ENCODE measurements at regions not wholly inside any gene's neighbourhood (a gene's known extent, or its start where the extent isn't known, plus 50 kb on each side); places are given as distances from the start of the nearest gene placed in this dataset.

GRCh38 chr4:128450326-128451120, 162.9 kb upstream of the PGRMC2 start:
- no TSS peak for BruUV-seq (replicated peaks)
- TF ChIP-seq ZNF639 (CRISPR knock-in tag; conservative IDR thresholded peaks at IDR 0.05) (no peak), KDM5B (CRISPR knock-in tag; IDR thresholded peaks at IDR 0.05; ENCODE audit: borderline replicate concordance) (no peak), ZNF510 (CRISPR knock-in tag; IDR thresholded peaks at IDR 0.05; ENCODE audit: low read depth) (no peak), MXD4 (CRISPR knock-in tag; IDR thresholded peaks at IDR 0.05) (no peak), HIVEP1 (CRISPR knock-in tag; IDR thresholded peaks at IDR 0.05) (no peak)

GRCh38 chr4:128449251-128449650, 161.6 kb upstream of the PGRMC2 start:
- Histone ChIP-seq H4K20me1 (ENCODE audit: insufficient read depth, low read length) (no peaks in the 10 kb centered on the region), H3K36me3 (replicated peaks in 1 of 2; ENCODE audit: control insufficient read depth in 1 of 2, insufficient read depth in 2 of 2, low read length in 2 of 2) (no peaks in the 10 kb centered on the region), H3K9ac (ENCODE audit: insufficient read depth, low read depth, low read length) (no peak overlapping the region), H3K4me2 (ENCODE audit: low read depth, low read length) (no peak overlapping the region), H3K4me1 (ENCODE audit: insufficient read depth, low read length) (no peaks in the 10 kb centered on the region), H2AFZ (ENCODE audit: low read length) (no peak overlapping the region), H3K9me3 (ENCODE audit: low read length) (no peaks in the 10 kb centered on the region), H3K27me3 (ENCODE audit: control insufficient read depth in 1 of 2, insufficient read depth in 2 of 2, low read length in 2 of 2) (no peaks in the 10 kb centered on the region), H3K4me3 (replicated peaks in 1 of 3; ENCODE audit: insufficient read depth in 1 of 3, low read depth in 2 of 3, low read length in 3 of 3) (no peak overlapping the region), H3K27ac (ENCODE audit: extremely low read length, insufficient read depth, low read length) (no peak overlapping the region), H3K79me2 (ENCODE audit: insufficient read depth, low read length) (no peaks in the 10 kb centered on the region)
- FAIRE-seq = no peak
- TF ChIP-seq IRX3 (CRISPR knock-in tag; IDR thresholded peaks at IDR 0.05; ENCODE audit: borderline replicate concordance, low read depth) = no peak
- ChIA-PET CTCF (ENCODE audit: low intra/inter-chr PET ratio, low total read pairs) (no interaction called here), POLR2A (no interaction called here)
- WGBS (ENCODE audit: low lambda C conversion rate) = 4% methylated on average over 1 of the region's 1 CpG
- intact Hi-C loops (cut with micrococcal nuclease; ENCODE audit: unreplicated experiment) (no loop called here), in situ Hi-C loops (cut with HindIII; ENCODE audit: extremely low pct_ligation_motif_present, low pct_unique_long_range_greater_than_20kb) (no loop called here)
- DNase-seq (ENCODE audit: low spot score) = no peak
- BruUV-seq (replicated peaks) = no TSS peak
- no peak for ATAC-seq

More at GRCh38 chr4:128450326-128451120, 162.9 kb upstream of the PGRMC2 start:
- 47% methylated on average over 5 of the region's 5 CpGs for WGBS (ENCODE audit: low lambda C conversion rate)
- H3K4me1 ChIP-seq (ENCODE audit: insufficient read depth, low read length) = no peaks in the 10 kb centered on the region
- in situ Hi-C loops (cut with HindIII; ENCODE audit: extremely low pct_ligation_motif_present, low pct_unique_long_range_greater_than_20kb) = no loop called here
- DNase-seq (ENCODE audit: low spot score) (no peak), FAIRE-seq (no peak), ATAC-seq (no peak)
- no peak overlapping the region for H3K4me3 ChIP-seq (replicated peaks in 1 of 3; ENCODE audit: insufficient read depth in 1 of 3, low read depth in 2 of 3, low read length in 3 of 3)
- no peaks in the 10 kb centered on the region for H3K36me3 ChIP-seq (replicated peaks in 1 of 2; ENCODE audit: control insufficient read depth in 1 of 2, insufficient read depth in 2 of 2, low read length in 2 of 2)
- no peak overlapping the region for H3K27ac ChIP-seq (ENCODE audit: extremely low read length, insufficient read depth, low read length)
- H4K20me1 ChIP-seq (ENCODE audit: insufficient read depth, low read length) = no peaks in the 10 kb centered on the region
- H3K9ac ChIP-seq (ENCODE audit: insufficient read depth, low read depth, low read length) = no peak overlapping the region
- H3K9me3 ChIP-seq (ENCODE audit: low read length) = no peaks in the 10 kb centered on the region
- no peaks in the 10 kb centered on the region for H3K79me2 ChIP-seq (ENCODE audit: insufficient read depth, low read length)
- POLR2A ChIA-PET = no interaction called here
- H3K27me3 ChIP-seq (ENCODE audit: control insufficient read depth in 1 of 2, insufficient read depth in 2 of 2, low read length in 2 of 2) = no peaks in the 10 kb centered on the region
- CTCF ChIA-PET (ENCODE audit: low intra/inter-chr PET ratio, low total read pairs) = no interaction called here
- no peak overlapping the region for H2AFZ ChIP-seq (ENCODE audit: low read length)
- H3K4me2 ChIP-seq (ENCODE audit: low read depth, low read length) = no peak overlapping the region
- intact Hi-C loops (cut with micrococcal nuclease; ENCODE audit: unreplicated experiment) = loop anchor here (5.0 to 10.0 kb wide), 2 partner anchors 102 to 194 kb away; no protein-coding TSS in a partner anchor

Data from HepG2 (cell line).